Activated CD4-positive, alpha-beta T cell treated with anti-CD3 and anti-CD28 coated beads for 24 hours (primary cell): ENCODE measurements at regions not wholly inside any gene's neighbourhood (a gene's known extent, or its start where the extent isn't known, plus 50 kb on each side); places are given as distances from the start of the nearest gene placed in this dataset.
"Not testable (repeated sequence)": the region's sequence is repeated elsewhere in the genome, so short reads cannot be mapped to it uniquely, and the experiment has no call there.

Source experiments
- DNase-seq, 2 donors: peaks; one replicate each; pipeline ENCODE4 v3.0.0-alpha.2; 2020; ENCODE audit warnings: low read depth in 2 of 2

DNA sequence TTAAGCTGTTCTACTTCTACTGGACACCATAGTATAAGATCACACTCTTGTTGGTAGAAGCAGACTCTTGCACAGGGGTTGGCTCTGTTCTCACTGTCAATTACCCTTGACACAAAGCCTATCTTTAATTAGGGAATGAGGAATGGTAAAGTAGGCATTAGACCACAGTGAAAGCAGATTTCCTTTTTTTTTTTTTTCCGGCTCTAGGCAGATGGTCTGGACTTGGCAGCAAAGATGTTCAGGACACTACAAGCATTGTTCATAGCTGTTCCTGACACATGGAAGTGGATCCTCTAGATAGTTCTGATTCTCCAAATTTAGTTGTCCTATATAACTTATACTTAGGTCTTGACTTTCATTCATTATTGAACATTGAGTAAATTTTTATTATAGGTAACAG, 672.2 kb upstream of the CELF4 start:
- DNase-seq = no peak

DNA sequence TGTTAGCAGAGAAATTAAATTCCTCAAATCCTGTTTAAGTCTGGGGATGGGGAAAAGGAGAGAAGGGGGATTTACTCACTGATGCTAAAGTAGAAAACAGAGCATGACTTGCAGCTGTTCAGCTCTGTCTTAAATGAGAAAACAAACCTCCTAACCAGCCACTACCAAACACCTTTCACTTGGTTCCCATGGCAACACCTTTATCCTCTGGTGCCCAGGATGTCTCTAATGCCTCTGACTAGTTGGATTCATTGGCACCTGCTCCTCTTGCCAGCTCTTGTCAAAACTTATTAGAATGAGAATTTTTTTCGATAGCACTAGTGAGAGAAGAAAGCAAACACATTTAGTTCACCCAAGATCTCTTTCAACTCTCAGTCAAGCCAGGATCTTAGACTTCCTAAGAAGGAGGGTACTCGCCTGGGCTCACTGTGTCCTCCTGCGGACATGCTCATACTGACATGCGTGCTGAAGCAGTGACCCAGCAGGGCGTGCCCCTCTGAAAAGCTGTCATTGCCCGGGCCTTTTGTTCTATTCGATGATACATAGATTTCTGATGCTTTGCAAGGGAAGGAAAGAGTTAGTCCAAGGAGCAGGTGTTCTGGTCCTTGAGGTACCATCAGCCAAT, 656.0 kb upstream of the CELF4 start:
- DNase-seq = no peak

DNA sequence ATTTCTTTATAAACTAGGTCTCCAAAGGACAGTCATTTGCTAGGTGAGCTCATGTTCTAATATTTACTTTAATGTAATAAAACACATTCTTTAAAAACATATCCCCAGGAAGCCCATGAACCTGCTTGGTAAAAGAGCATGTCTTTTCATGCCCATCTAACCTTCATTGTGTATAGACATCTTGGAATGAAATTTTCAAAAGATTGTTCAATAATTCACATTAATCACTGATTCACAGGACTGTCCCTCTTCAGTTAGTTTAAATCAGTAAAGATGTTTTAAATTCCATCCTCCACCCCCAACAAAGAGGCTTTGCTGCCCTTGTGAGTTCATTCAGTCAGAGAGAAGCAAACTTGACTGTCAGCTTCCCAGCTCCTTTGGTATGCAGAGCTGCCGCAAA, 633.4 kb upstream of the CELF4 start:
- no peak for DNase-seq

DNA sequence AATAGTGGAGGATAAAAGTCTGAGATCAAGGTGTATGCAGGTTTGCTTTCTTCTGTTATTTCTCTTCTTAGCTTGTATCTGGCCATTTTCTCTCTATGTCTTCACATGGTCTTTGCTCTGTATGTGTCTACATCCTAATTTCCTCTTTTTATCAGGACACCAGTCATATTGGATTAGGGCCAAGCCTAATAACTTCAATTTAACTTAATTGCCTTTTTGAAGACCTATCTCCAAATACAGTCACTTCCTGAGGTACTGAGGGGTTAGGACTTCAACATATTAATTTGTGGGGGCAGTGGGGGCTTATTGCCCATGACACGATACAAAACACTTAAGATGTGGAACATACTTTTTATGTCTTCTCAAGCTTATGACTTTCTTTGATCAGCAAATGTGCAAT, 632.9 kb upstream of the CELF4 start:
- no peak for DNase-seq

DNA sequence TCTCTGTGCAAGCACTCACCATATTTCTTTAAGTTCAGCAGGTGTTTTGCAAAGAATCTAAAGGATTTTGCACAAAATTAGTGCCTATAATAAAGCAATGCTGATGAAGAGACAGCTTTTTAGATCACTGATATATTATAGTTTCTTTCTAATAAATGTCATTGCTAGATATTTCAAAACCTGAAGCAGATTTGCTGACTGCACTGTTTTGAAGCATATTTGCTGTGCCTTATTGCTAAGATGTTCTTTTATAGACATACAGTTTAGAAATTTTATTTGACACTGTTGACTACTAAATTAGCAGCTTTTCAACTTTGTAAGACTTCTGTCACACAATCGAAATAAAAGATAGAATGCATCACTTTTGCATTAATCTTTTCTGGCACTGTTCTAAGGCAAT, 620.9 kb upstream of the CELF4 start:
- DNase-seq = no peak

DNA sequence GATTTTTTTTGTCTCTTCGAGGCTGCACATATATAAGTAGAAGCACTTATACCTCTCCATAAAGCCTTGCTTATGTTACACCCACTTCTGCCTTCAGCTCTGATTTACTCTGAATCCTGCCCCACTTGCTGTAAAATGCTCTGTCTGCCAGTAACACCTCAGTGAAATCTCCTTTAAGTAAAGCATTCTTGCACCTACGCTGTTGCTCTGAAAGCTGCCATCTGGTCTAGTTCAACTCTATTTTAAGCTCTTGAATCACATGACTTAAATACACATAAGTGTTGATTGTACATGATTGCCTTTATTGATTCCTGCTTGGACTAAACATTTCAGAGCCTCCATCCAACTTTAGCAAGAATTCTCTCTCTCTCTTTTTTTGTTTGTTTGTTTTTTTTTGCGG, 609.0 kb upstream of the CELF4 start:
- DNase-seq = no peak

DNA sequence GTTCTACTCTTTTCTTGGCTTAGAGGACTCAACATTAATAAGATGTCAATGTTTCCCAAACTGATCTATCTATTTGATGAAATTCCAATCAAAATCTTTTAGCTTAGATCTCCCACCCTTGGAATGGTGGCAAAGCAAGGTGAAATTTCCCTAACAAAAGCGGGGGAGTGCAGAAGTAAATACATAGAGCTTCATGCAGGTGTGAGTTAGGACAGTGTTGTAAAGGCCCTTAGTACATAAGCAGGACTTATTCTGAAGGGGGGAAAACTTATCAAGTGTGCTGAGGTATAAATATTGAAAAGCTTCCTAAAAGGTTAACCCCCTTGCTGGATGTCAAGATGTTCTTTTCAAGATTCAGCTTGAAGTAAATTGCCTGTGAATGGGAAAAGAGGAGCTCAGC, 608.6 kb upstream of the CELF4 start:
- DNase-seq = no peak

DNA sequence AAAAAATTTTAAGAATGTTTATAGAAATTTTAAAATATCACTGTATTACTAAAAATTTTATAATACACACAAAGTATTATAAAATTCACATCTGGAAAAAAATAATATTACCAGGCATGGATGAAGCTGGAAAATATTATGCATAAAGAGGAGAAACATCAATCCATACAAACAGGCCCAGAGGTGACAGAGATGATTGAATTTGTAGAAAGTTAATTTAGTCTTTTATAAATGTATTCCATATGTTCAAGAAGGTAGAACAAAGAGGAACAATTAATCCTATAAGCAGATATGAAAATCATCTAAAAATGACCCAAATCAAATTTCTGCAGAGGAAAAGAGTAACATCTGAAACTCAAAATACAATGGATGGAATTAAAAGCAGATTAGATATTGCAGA, 605.2 kb upstream of the CELF4 start:
- DNase-seq = no peak

DNA sequence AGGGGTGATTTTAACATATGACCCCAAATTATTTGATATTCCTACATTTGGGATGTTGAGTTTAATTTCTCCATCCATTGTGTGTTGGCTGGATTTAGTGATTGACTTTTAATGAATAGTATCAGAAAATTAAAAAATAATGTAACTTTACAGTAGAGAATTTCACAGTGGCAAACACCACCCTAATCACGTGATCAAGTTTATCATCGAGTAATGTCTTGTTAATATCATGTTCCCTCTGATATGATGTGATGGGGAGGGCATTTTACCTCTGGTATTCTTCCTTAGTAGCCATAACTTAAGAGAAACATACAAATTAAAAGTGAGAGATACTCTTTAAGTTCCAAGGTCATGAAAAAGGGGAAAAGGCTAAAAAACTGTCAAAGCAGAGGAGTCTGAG, 602.0 kb upstream of the CELF4 start:
- no peak for DNase-seq

DNA sequence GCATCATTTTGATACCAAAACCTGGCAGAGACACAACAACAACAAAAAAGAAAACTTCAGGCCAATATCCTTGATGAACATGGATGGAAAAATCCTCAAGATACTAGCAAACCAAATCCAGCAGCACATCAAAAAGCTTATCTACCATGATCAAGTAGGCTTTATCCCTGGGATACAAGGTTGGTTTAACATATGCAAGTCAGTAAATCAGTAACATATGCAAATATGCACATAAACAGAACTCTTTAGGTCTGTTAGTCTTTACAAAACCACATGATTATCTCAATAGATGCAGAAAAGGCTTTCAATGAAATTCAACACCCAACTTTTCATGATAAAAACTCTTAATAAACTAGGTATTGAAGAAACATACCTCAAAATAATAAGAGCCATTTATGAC, 587.5 kb upstream of the CELF4 start:
- DNase-seq = not testable (repeated sequence)

DNA sequence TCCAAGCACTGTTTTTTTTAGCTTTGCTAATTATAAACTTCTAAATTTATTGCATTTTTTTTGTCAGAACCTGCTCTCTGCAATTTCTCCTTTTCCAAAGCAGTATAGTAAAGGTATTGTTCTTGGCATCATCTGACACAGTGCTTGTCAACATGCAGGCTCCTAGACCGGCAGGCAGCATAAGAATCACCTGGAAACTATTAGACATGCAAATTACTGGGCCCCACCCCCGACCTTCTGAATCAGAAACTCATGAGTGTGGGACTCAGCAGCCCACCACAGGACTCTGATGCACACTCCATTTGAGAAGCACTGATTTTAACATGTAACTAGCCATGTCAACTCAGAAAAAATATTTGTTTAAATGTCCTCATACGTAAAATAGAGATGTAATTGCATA, 551.1 kb upstream of the CELF4 start:
- DNase-seq = no peak

DNA sequence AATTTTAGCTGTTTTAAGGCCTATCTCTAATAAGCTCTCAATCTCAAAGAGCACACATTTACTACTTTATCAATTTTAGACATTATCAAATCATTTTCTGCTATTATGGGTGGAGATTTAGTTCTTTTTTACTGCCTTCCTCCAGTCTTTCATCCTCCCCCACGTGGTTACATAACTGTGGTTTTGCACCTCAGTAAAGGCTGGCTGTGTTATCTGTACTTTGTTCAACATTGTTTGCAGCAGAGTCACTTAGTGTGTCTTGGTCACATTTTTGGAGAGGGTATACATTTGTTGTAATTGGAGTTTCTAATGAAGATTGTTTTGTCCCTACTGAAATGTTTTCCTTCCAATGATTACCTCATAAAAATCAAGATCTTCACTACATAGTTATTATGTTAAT, 549.6 kb upstream of the CELF4 start:
- DNase-seq = no peak

DNA sequence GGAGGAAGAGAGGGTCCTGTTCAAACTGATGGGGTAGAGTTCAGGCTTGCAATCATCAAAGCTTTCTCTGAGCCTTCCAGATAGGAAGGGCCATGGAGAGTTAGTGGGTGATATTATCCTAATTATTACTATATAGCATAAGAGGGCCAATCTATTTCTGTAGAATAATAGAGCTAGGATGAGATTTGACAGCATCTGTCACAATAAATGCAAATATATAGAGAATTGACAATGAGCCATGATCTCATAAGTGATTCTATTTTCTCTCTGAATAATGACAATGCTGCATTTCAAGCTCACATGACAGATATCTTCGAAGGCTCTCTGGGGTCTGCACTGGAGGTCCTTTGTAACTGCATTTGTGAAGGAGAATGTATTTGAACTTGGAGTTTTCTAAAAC, 521.9 kb upstream of the CELF4 start:
- no peak for DNase-seq

DNA sequence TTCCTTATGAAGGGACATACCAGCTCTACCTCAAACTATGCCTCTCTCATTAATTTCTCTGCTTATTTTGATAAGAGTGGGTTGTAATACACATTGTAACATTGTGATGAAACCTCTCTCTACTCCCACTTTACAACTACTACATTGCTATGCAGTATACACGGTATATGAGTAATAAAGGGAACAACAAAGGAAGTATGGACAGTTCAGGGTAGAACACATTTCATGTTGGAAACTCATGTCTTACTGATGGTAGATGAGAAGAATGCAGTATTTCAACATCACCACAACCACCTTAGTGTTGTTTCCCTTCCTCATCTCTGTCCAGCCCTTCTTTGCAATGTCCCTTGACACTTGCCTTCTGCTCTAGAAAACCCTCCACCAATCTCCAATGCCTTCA, 515.9 kb upstream of the CELF4 start:
- no peak for DNase-seq

DNA sequence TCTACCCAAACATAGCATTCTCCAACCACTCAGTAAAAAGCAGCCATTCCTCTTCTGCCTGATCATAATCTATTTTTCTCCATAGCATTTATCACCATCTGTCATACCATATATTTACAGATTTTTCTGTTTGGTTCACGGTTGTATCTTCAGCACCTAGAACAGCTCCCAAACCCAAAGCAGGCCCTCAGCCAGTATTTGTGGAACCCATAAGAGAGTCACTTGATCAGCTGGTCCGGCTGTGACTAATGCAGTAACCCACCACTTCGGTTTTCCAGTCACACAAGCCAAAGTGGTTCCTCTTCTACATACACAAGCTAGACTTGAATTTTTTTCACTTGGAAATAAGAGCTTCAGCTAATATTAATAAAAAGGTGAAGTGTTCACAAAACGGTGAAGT, 511.6 kb upstream of the CELF4 start:
- no peak for DNase-seq

DNA sequence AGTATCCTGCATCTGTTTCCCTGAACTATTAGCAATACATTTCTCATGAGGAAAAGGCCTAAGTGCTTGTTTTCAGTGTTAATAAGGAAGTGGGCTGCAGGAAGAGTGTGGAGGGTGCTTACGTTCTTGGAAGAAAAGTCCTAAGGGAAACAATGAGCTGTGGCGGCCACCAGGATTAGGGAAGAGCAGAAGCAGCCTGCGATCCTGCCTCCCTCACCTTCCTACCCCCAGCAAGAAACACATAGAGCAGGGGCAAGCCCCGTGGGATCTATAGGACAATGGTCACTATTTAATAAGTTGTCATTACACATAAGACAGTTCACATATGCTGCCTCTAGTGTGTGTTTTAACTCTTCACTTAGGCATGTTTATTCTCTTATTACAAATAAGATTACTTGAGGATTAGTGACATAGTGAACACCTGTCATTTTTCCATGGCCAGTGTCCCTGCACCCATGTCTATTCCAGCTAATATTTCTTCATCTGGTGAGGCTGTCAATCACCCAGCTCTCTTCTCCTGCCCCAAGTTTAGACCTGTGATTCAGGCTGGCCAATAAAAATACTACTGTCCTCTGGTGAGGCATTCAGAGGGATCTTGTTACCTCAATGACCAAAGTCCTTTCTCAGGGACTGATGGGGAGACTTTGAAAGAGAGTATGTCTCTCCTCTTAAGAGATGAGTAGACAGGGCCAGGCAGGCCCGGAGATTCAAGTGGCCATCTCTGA, 510.9 kb upstream of the CELF4 start:
- no peak for DNase-seq

DNA sequence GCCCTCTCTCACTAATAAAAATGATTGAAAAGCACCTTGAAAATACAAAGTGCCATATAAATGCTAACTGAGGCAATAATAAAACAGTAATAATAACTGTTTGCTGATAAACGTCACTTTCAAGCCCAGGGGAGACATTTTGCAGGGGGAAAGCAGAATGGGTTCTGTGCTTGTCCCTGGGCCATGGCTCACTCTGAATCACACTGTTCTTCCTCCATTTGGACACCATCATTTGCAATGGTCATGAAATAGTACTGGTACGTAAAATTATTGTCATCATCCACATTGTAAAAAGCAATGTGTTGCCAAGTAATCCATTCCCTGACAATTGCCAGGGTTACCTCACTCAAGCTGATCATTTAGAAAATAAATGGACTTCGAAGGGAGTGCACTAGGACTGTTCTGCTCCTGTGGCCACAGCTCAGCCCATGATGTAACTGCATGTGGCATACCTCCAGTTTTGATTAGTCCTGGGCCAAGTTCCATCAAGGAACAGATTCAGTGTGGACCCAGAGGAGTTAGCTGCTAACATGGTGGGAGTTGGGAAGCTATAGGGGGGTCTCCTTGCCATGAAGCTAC, 508.8 kb upstream of the CELF4 start:
- no peak for DNase-seq

DNA sequence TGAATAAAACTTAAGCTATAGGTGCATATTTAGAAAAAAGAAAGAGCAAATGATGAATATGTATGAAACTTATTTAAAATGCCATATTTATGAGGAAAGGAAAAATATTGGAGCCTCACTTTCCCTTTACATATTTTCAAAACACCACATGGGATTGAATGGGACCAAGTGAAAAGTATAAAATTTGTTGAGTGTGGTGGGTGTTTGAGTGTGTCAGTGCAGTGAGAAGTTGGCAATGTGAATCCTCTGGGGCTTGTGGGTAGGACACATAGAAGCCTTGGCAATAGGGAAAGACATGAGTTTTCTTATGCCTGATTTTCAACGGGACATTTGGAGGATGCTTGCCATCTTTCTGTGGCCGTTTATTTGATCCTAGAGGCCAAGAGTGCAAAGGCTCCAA, 502.2 kb upstream of the CELF4 start:
- DNase-seq = no peak

DNA sequence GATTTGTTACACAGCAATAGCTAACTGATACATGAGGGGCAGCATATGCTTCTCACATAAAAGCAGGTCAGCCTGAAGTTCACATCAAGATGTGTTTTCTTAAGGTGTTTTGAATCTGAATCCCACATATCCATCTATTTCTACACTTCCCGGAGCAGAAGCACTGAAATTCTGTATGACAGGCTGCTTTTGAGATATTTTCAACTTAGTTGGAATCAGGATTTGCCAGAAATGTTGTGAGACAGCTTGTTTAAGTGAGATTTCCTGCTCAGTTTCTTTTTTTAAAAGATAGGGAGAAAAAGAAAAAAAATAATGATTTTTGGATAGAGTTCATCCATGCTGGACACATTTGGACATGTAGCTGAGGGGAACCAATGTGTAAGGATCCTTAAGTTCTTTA, 501.5 kb upstream of the CELF4 start:
- no peak for DNase-seq

DNA sequence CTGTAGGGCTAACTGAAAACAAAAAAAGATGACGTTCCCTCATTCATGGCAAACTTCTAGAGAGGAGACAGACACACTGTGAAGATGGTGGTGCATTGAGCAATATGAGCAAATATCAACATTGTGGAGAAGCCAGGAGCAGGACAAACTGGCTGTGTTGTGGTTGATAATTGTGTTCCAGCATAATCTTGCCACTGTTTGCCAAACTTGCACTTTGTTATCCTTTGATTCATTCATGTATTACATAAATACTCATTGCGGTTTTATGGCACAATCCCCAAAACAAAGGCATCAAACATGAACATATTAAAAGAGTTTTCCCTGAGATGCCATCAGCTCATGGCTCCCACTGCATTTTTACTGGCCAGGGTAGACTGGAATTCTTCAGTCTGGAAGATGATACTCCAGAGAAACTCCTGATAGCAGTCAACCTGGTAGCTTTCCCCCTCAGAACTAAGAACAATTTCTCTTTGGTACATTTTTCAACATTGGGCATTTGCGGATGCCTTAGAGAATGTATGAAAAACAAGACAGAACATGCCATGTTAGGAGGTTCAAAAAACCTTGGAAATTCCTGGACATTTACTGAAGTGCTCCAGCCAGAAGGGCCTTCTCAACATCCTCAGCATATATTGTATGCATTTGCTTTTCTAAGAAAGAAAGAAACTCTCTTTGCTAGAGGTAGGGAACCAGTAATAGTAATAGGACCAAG, 487.4 kb upstream of the CELF4 start:
- DNase-seq = no peak

DNA sequence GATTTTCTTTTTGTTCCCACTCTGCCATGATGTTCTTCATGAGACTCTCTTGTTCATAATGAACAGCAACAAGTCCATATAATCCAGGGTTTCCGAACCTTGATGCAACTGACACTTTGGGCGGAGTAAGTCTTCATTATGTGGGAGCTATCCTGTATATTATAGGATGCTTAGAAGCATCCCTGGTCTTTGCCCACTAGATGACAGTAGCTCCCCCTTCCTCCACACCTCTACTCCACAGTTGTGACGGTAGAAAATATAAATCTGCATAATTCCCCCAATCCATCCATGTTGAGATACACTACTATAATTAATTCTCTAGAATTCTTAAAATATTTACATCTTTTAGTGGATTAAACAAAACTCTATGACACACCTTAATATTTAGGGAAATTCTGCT, 482.2 kb upstream of the CELF4 start:
- DNase-seq = no peak

DNA sequence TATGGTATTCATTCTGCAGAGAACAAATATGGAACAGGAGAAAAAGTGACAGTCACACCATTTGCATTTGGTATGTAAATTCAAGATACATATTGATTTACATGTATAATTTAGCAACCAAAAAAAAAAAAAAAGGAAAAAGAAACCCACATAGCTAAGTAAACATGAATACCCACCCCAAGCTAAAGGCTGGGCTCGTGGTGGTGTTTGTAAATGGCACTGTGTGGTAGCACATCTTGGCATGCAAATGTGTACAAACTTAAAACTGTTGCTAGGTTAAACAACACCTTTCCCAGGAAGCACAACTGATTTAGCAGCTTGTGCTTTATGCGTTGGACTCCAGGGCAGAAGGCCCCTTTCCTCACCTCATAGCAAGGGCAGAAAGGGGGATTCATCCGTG, 481.1 kb upstream of the CELF4 start:
- no peak for DNase-seq

DNA sequence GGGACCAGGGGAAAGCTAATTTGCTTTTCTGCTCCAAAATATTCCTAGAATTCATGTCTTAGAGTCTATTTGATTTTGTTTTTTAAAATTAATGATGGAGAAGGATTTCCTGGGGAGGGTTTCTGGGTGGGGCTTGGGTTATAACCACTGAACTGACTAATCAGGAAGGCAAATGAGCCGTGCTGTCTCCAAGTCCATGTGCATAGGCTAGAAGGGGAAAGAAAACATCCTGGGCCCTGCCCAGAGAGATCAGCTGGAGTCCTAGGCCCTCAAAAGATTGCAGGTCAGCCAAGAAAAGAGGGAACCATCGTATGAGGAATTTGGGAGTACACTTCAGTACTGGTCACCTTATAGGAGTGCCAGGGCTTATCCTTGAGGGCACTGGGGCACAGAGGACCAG, 480.2 kb upstream of the CELF4 start:
- no peak for DNase-seq
